ENCODE measurements at regions not wholly inside any gene's neighbourhood (a gene's known extent, or its start where the extent isn't known, plus 50 kb on each side); places are given as distances from the start of the nearest gene placed in this dataset.
"Not testable (repeated sequence)": the region's sequence is repeated elsewhere in the genome, so short reads cannot be mapped to it uniquely, and the experiment has no call there.

GRCh38 chr9:66601472-66601871 is 299.1 kb upstream of the ZNF658 start:
- DNase-seq = not testable (repeated sequence)

GRCh38 chr9:66631521-66632046 is 268.9 kb upstream of the ZNF658 start:
- DNase-seq = not testable (repeated sequence)

GRCh38 chr9:66647675-66648074 is 252.8 kb upstream of the ZNF658 start:
- DNase-seq = not testable (repeated sequence)

GRCh38 chr9:66690242-66690641 is 210.3 kb upstream of the ZNF658 start:
- not testable (repeated sequence) for DNase-seq

- DNase-seq = not testable (repeated sequence)
Observed at GRCh38 chr9:66695561-66696240, 204.8 kb upstream of the ZNF658 start.

- DNase-seq = not testable (repeated sequence)
Observed at GRCh38 chr9:66697343-66698065, 203.0 kb upstream of the ZNF658 start.

- DNase-seq = not testable (repeated sequence)
Observed at GRCh38 chr9:66698066-66698455, 202.5 kb upstream of the ZNF658 start.

- DNase-seq = not testable (repeated sequence)
Observed at GRCh38 chr9:66701411-66702377, 198.8 kb upstream of the ZNF658 start.

- not testable (repeated sequence) for DNase-seq
Observed at GRCh38 chr9:66711553-66711952, 189.0 kb upstream of the ZNF658 start.

GRCh38 chr9:66712870-66713269 is 187.7 kb upstream of the ZNF658 start:
- not testable (repeated sequence) for DNase-seq

- DNase-seq = not testable (repeated sequence)
Observed at GRCh38 chr9:66713552-66713951, 187.0 kb upstream of the ZNF658 start.

- DNase-seq = not testable (repeated sequence)
Observed at GRCh38 chr9:66720845-66721244, 179.7 kb upstream of the ZNF658 start.

GRCh38 chr9:66727540-66727939 is 173.0 kb upstream of the ZNF658 start:
- DNase-seq = not testable (repeated sequence)

GRCh38 chr9:66736686-66737085 is 163.8 kb upstream of the ZNF658 start:
- not testable (repeated sequence) for DNase-seq

GRCh38 chr9:66738418-66738817 is 162.1 kb upstream of the ZNF658 start:
- not testable (repeated sequence) for DNase-seq

GRCh38 chr9:66740136-66740535 is 160.4 kb upstream of the ZNF658 start:
- not testable (repeated sequence) for DNase-seq

- DNase-seq = not testable (repeated sequence)
Observed at GRCh38 chr9:66745846-66746245, 154.7 kb upstream of the ZNF658 start.

- not testable (repeated sequence) for DNase-seq
Observed at GRCh38 chr9:66752324-66752923, 148.1 kb upstream of the ZNF658 start.

- not testable (repeated sequence) for DNase-seq
Observed at GRCh38 chr9:66759825-66760492, 140.6 kb upstream of the ZNF658 start.

GRCh38 chr9:66764799-66765493 is 135.6 kb upstream of the ZNF658 start:
- not testable (repeated sequence) for DNase-seq

- DNase-seq = not testable (repeated sequence)
Observed at GRCh38 chr9:66765531-66765930, 135.0 kb upstream of the ZNF658 start.
